Skeletal muscle tissue (tissue), 3 donors: ENCODE measurements at regions not wholly inside any gene's neighbourhood (a gene's known extent, or its start where the extent isn't known, plus 50 kb on each side); places are given as distances from the start of the nearest gene placed in this dataset.

Experiments used
- H3K27ac ChIP-seq: one replicate; pipeline ENCODE4 v1.7.0; 2013; ENCODE audit warnings: mild to moderate bottlenecking, low read depth, low read length, inconsistent platforms
- H3K27me3 ChIP-seq, 3 donors: one replicate each; pipeline ENCODE4 v1.7.0; 2013; ENCODE audit warnings: low read length in 3 of 3; ENCODE audit not compliant: control insufficient read depth in 3 of 3, insufficient read depth in 3 of 3
- H3K36me3 ChIP-seq, 3 donors: one replicate each; pipeline ENCODE4 v1.7.0; 2013; ENCODE audit warnings: low read length in 3 of 3; ENCODE audit not compliant: control insufficient read depth in 3 of 3, insufficient read depth in 3 of 3
- H3K4me1 ChIP-seq, 3 donors: one replicate each; pipeline ENCODE4 v1.7.0; 2013; ENCODE audit warnings: low read length in 3 of 3, mild to moderate bottlenecking in 3 of 3; ENCODE audit not compliant: control insufficient read depth in 3 of 3, insufficient read depth in 3 of 3
- H3K4me3 ChIP-seq, 3 donors: one replicate each; pipeline ENCODE4 v1.7.0; 2013; ENCODE audit warnings: low read length in 3 of 3
- H3K9ac ChIP-seq, 3 donors: one replicate each; pipeline ENCODE4 v1.7.0; 2013; ENCODE audit warnings: low read length in 3 of 3, mild to moderate bottlenecking in 3 of 3, moderate library complexity in 2 of 3, low read depth in 1 of 3
- H3K9me3 ChIP-seq, 3 donors: one replicate each; pipeline ENCODE4 v1.7.0; 2013; ENCODE audit warnings: low read length in 3 of 3; ENCODE audit not compliant: control insufficient read depth in 3 of 3
- donor health status: Osteomylitis.

GRCh38 chr6:170083236-170084051 lies 207.4 kb downstream of the DLL1 start:
- H3K4me1 ChIP-seq = peaks cover 5 to 14% (median 7%) of the 10 kb centered on the region in 3 donors
- H3K27ac ChIP-seq = no peak overlapping the region
- no peak overlapping the region for H3K4me3 ChIP-seq
- H3K36me3 ChIP-seq = no peaks in the 10 kb centered on the region
- H3K9me3 ChIP-seq = no peaks in the 10 kb centered on the region
- H3K9ac ChIP-seq = no peak overlapping the region
- peaks cover 0 to 9% (median 6%) of the 10 kb centered on the region in 3 donors for H3K27me3 ChIP-seq

DNA sequence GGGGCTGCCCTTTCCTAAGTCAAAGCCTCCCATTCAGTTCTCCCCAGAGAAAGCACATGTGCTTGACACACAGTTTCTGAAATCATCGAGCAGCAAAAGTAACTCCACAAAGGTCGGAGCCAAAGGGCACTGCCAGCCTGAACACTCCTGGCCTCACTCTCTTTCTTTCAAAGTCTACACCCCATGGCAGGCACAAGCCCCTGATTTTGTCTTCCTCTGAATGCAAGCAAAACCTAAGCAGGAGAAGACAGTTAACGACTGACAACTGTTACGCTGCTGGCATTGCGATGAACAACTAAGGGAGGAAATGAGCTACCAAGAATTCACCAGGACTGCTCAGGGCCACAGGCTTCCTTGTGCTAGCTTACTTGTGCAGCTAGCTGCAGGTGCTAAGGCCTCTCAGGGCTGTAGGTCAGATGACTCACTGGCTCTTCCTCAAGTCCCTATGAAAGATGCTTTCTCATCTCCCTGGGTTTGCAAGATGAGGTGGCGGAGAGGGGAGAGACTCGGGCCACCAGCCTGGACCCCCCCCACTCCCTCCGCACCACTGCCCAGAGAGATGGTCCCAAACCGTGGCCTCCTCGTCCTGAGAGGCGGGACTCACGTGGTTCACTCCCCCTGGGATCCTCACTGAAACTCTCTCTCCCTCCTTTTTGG lies 208.2 kb downstream of the DLL1 start:
- no peaks in the 10 kb centered on the region for H3K9me3 ChIP-seq

GRCh38 chr6:170082067-170082466 lies 208.8 kb downstream of the DLL1 start:
- Histone ChIP-seq H3K4me3 (no peak overlapping the region), H3K4me1 (peaks cover 5 to 11% (median 7%) of the 10 kb centered on the region in 3 donors), H3K27me3 (peaks cover 0 to 9% (median 6%) of the 10 kb centered on the region in 3 donors), H3K9me3 (no peaks in the 10 kb centered on the region), H3K9ac (no peak overlapping the region), H3K27ac (no peak overlapping the region), H3K36me3 (no peaks in the 10 kb centered on the region)

More for the DNA sequence above, 208.2 kb downstream of the DLL1 start:
- Histone ChIP-seq H3K36me3 (no peaks in the 10 kb centered on the region), H3K27ac (no peak overlapping the region), H3K4me1 (peaks cover 5 to 11% (median 7%) of the 10 kb centered on the region in 3 donors), H3K27me3 (peaks cover 0 to 9% (median 6%) of the 10 kb centered on the region in 3 donors), H3K9ac (no peak overlapping the region), H3K4me3 (no peak overlapping the region)

- peaks cover 5 to 11% (median 7%) of the 10 kb centered on the region in 3 donors for H3K4me1 ChIP-seq
- no peaks in the 10 kb centered on the region for H3K36me3 ChIP-seq
- H3K27ac ChIP-seq = no peak overlapping the region
- H3K27me3 ChIP-seq = peaks cover 0 to 9% (median 6%) of the 10 kb centered on the region in 3 donors
- peak overlapping the region; percentile 23 to 45 (median 33) for H3K4me3 ChIP-seq
- no peaks in the 10 kb centered on the region for H3K9me3 ChIP-seq
- peak overlapping the region; percentile 29 to 57 (median 57) for H3K9ac ChIP-seq
These were observed 209.3 kb downstream of the DLL1 start for GRCh38 chr6:170081556-170081955.

GRCh38 chr6:170080828-170081371 lies 210.0 kb downstream of the DLL1 start:
- Histone ChIP-seq H3K27me3 (peaks cover 0 to 9% (median 6%) of the 10 kb centered on the region in 3 donors), H3K4me3 (peak overlapping the region in 1 of 3 donors; percentile 33), H3K9ac (peak overlapping the region in 1 of 3 donors; percentile 57), H3K9me3 (no peaks in the 10 kb centered on the region), H3K27ac (no peak overlapping the region), H3K36me3 (no peaks in the 10 kb centered on the region), H3K4me1 (peaks cover 5 to 11% (median 7%) of the 10 kb centered on the region in 3 donors)

GRCh38 chr6:170080169-170080827 lies 210.6 kb downstream of the DLL1 start:
- H3K4me3 ChIP-seq = no peak overlapping the region
- no peaks in the 10 kb centered on the region for H3K9me3 ChIP-seq
- peaks cover 0 to 10% (median 9%) of the 10 kb centered on the region in 3 donors for H3K27me3 ChIP-seq
- no peaks in the 10 kb centered on the region for H3K36me3 ChIP-seq
- no peak overlapping the region for H3K27ac ChIP-seq
- peaks cover 5 to 11% (median 7%) of the 10 kb centered on the region in 3 donors for H3K4me1 ChIP-seq
- H3K9ac ChIP-seq = no peak overlapping the region

DNA sequence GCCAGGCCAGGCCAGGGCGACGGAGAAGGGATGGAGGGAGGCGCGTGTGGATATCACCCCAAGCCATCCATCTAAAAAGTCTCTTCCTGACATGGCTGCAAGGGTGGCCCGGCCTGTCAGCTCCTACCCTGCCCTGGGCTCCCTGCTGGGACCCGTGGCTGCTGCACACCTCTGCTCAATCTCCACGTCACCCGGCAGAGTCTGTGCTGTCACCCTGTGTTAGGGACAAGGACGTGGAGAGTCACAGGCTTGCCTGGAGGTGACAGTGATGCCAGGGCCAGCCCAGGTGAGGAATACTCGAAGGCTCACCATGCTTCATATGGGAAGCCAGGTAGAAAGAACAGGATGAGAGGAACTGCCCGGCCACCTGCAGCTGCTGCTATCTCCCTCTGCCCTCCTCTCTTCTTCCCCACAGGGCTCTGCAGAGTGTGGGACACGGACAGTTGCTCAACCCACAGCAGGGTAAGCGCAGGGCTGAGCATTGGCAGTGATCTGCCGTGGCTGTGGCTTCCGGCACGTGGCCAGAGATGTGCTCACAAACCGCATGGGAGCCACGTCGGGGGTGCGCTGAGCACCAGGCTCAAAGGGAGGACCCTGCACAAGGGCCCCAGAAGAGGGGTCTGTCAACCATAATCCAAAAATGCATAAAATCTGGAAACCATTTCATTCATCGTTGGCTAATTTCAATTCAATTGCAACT lies 214.3 kb downstream of the DLL1 start:
- Histone ChIP-seq H3K4me1 (peaks cover 4 to 5% (median 5%) of the 10 kb centered on the region in 3 donors), H3K36me3 (no peaks in the 10 kb centered on the region), H3K9ac (no peak overlapping the region), H3K4me3 (no peak overlapping the region), H3K9me3 (no peaks in the 10 kb centered on the region), H3K27me3 (peaks cover 0 to 14% (median 7%) of the 10 kb centered on the region in 3 donors), H3K27ac (no peak overlapping the region)

- H3K36me3 ChIP-seq = no peaks in the 10 kb centered on the region
- H3K27ac ChIP-seq = no peak overlapping the region
- peaks cover 0 to 14% (median 5%) of the 10 kb centered on the region in 3 donors for H3K27me3 ChIP-seq
- H3K9ac ChIP-seq = no peak overlapping the region
- H3K9me3 ChIP-seq = no peaks in the 10 kb centered on the region
- no peak overlapping the region for H3K4me3 ChIP-seq
- H3K4me1 ChIP-seq = no peaks in the 10 kb centered on the region
These were observed 215.1 kb downstream of the DLL1 start for GRCh38 chr6:170075659-170076223.

GRCh38 chr6:170074907-170075306 lies 216.0 kb downstream of the DLL1 start:
- H3K27ac ChIP-seq = no peak overlapping the region
- no peaks in the 10 kb centered on the region for H3K4me1 ChIP-seq
- H3K9ac ChIP-seq = no peak overlapping the region
- H3K9me3 ChIP-seq = peaks cover 0 to under 1% (median 0%) of the 10 kb centered on the region in 3 donors
- H3K27me3 ChIP-seq = peaks cover 0 to 8% (median 0%) of the 10 kb centered on the region in 3 donors
- no peaks in the 10 kb centered on the region for H3K36me3 ChIP-seq
- no peak overlapping the region for H3K4me3 ChIP-seq
